HG02588 (cell line): ENCODE measurements at regions not wholly inside any gene's neighbourhood (a gene's known extent, or its start where the extent isn't known, plus 50 kb on each side); places are given as distances from the start of the nearest gene placed in this dataset.

Source experiments
- ATAC-seq: cut with Tn5 transposase; IDR thresholded peaks from one replicate; pipeline ENCODE4 v1.9.1; 2021; ENCODE audit warnings: mild to moderate bottlenecking, moderate library complexity; ENCODE audit not compliant: unreplicated experiment

DNA sequence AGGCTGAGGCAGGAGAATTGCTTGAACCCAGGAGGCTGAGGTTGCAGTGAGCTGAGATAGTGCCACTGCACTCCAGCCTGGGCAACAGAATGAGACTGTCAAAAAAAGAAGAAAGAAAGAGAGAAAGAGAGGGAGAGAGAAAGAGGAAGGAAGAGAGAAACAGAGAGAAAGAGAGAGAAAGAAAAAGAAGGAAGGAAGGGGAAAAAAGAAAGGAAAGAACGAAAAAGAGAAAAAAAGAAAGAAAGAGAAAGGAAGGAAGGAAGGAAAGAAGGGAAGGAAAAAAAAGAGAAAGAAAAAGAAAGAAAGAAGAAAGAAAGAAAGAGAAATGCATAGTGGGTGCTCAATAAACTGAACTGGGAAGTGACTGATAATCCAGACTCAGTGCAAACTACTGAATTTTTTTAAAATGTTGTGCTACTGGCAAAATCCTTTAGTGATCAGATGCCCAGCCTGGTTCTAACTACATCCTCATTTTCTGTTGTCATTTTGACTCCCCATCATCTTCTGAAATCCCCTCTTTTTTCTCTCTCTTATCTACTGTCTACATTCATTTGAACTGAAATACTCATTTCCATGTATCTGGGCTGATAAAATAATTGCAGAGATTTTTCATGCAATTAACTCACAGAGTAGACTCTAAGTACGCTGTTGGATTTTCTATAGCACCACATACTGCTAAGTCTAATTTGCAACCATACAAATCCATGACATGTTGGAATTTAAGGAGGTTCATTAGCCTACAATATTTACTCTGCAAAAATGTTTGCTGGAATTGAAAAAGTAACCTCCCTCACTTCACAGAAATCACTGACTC is 85.3 kb upstream of the HIVEP1 start:
- ATAC-seq, result no peak

DNA sequence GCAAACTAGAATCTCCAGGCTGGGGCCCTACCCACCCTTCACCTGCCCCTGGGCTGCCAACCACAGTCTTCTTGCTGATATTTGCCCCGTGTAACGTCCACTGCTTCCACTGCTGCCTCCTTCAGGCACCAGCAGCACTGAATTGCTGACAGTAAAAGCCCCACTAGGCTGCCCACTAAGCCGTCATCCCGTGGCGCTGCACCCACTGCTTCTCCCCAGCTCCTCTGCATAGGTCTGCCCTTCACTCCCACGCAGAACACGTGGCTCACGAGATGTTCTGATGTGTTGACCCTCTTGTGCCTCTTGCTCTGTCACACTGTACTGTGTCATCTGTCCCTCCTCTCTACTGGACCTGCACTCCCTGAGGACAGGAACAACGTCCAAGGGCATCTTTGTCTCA is 86.3 kb upstream of the HIVEP1 start:
- ATAC-seq, result no peak

DNA sequence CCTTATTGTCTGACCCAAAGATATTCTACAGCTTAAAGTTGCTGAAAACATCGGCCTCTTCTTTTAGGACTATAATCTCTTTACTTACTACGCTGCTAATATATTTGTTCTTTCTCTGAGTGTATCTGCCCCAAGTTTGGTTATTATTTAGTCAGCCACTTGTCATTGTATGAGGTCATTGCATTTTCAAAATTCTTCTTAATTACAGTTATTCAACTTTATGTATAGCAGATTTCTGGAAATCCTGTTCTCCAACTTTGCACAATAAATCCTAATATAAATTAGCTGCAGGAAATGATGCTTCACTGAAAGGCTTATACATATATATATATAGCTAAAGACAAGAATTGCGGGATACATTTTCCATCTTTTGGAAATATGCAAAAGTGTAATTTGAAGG is 88.5 kb upstream of the HIVEP1 start:
- no peak for ATAC-seq

DNA sequence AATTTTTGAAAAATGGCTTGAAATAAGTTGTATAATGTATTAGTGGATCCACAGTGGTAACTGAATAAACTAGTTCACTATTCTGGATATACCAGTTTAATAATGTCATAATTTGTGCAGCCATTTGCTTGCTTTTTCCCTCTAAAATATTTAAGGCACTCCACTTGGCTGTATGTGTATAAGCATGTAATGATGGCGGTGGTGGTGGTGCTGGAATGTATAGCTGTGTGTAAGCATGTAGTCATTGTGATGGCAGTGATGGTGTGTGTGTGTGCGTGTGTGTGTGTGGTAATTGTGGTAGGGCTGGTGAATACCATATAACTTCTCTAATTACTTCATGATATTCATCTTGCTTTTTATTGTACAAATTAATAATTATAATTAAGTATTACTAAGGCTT is 89.2 kb upstream of the HIVEP1 start:
- no peak for ATAC-seq

DNA sequence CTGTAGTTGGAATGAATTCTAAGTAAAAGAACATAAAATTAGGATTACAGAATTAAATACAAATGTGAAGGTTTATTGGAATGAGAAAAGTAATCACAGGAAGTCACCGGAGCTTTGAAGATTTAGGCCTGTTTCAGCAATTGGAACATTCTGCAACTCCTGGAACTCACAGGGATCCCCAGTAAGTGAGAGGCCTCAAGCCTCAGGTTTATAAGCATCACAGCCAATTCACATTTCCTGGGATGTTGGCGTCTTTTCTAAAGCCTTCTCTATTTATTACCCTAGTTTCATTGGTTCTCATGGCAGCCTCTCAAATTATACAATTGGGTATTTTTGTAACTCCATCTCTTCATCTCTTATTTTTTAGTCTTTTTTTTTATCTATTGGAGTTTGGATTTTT is 90.4 kb upstream of the HIVEP1 start:
- no peak for ATAC-seq

DNA sequence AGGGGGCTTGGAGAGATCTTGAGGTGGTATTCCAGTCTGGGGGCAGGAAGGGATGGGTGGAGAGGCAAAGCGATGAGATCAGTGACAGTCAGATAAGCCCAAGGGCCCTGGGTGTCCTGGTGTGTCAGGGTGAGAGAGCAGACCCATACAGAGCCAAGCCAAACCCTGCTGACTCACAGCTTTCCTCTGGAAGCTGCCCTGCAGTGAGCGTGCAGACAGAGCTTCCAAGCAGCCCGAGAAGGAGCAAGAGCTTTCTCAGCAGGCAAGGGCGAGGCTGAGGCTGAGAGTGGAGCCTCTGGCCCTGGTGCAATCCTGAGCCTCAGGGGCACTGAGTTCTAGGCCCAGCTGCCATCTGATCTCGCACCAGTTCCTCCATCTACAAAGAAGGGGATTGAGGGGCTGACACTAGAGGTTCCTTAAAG is 91.1 kb upstream of the HIVEP1 start:
- no peak for ATAC-seq

DNA sequence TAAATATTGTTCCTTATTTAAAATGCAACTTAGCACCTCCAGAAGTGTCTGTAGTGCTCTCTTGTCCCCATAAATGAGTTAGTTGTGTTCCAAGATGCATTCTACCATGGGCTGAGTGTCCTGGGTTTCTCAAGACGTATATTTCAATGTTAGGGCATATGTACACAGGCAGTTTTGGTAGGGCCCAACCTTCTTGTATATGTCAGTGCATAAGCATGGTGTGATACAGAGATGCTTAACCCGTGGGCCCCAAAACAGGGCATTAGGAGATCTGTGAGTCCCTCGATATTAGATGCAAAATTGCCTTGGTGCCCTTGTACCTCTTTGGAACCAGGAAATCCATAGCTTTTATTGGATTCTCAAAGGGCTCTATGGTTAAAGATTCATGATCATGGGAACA is 91.5 kb upstream of the HIVEP1 start:
- no peak for ATAC-seq

DNA sequence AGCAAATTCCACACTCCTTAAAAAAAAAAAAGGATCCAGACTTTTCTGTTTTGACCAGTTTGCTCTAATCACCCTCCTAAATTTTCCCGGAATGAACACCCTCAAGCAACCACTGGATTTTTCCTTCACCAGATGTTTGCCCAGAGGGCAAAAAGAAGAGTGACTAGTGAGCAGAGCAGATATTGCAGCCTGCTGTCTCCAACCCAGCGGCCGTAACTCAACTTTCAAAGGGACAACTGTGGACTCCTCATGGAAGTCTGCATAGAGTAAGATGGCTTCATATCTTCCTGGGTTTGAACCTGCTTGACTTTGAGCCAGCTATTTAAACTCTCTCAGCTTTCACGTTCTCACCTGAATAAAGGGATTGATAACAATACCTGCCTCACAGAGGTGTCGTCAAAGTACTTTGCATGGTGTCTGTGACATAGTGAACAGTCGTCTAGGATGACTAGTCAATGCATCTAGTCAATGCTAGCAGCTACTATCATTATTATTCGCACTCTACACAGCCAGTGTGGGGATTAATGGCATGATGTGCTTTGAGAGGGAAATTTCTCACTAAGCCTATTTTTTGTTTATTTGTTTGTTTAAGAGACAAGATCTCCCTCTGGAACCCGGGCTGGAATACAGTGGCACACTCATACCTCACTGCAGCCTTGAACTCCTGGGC is 92.2 kb upstream of the HIVEP1 start:
- no peak for ATAC-seq

DNA sequence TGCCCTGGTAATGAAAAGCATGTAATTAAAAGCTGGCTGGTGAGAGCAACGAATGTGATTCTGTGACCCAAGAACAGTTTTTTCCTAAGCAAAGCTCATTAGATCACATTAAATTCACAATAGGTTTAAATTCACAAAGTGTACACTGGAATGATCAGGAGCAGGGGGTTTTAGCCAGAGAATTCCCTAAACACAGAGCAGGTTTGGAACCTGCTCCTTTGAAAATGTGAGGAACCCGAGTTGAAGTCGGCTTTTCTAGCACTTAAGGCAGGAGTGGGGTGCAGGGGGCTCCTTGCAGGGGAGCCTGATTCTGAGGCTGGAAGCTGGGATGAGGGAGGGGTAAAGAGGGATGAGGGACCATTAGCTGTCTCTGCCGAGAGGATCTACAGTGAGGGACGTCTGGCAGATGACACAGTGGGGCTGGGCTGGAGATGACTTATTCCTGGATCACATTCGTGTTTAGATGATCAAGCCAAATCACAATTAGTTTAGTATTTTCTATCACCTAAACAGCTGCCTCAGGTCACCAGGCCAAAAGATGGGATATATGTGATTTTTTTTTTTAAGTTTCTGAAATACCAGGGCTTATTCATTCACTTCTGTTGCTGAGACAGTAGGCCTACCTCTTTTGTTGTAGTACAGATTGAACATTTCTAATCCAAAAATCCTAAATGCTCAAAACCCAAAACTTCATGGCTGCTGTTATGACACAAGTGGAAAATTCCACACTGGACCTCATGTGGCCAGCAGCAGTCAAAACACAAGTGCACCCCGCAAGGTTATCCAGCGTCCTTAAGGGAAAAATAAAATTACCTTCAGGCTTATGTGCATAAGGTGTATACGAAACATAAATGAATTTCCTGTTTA is 93.1 kb upstream of the HIVEP1 start:
- ATAC-seq, result no peak

DNA sequence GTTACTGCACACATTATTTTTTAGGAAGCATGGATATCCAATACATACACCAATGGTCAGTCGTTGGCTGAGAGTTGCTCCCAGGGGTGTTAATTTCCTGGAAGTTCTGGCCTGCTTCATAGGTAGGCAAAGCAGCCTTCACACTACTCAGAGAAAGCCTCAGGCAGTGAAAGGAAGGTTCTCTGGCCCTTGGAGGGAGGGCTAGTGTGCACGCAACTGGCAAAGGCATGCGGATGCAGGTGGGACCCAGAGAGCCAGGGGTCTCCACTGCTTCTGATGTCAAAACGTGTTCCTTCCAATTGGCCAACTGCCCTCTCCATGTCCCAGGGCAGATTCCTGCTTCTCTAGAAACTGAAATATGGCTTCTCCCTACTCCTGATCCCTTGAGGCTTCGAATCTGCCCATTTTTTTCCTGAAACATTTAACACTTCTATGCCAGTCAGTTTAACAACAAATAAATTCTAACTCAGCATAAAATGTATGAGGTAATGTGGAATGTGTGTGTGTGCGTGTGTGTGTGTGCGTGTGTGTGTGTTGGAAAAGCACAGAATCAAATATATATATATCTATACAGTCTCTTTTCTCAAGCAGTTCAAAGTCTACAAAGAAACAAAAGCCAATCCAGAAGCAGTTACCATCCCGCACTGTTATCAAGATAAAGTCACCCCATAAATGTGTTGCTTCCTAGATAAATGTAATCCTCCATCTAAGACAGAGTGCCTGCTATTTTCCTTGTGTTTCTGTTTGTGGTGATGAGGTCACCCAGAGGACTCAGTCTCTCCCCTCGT is 94.0 kb upstream of the HIVEP1 start:
- ATAC-seq, result no peak

DNA sequence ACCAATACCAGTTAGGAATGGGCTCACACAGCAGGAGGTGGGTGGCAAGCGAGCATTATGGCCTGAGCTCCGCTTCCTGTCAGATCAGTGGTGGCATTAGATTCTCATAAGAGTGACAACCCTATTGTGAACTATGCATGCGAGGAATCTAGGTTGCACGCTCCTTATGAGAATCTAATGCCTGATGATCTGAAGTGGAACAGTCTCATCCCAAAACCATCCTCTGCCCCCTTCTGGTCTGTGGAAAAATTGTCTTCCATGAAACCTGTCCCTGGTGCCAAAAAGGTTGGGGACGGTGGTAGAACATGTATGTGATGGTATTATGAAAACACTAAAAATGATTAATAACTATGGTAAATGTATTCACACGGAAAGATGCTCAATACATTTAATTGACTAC is 99.7 kb upstream of the HIVEP1 start:
- ATAC-seq, result no peak

DNA sequence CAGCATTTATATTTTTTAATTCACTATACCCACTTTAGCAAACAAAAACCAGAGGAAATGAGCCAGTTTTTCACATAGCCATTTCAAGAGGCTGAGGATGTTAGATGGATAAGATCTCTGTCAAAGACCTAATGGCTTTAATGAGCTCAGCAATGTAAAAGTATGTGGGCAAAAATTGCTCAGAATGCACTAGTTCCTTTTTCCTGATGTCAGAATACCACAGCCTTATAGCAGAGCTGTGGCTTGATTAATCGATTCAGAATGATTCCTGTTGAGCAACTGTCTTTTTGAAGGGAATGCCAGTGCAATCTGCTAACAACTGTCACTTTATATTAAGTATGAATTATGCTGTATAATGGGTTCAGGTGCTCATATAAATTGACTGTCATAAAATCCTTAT is 100.6 kb upstream of the HIVEP1 start:
- ATAC-seq, result no peak

DNA sequence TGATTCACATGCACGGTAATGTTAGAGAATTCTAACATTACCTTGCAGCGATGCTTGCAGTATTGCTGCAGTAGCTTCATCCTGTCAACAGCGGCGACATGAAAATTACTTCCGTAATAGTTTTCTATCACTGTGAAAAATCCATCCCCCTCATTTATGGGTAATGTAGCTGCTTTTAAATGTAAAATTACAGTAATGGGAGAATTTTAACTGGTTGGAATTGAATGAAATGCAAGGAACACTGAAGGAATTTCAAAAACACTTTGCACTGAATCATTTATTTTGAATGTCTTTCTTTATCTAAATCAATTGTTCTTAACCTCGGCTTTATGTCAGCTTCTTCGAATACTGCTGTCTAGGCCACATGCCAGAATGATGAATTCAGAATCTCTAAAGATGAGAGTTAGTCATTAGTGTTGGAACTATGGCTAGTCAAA is 102.4 kb upstream of the HIVEP1 start:
- no peak for ATAC-seq

DNA sequence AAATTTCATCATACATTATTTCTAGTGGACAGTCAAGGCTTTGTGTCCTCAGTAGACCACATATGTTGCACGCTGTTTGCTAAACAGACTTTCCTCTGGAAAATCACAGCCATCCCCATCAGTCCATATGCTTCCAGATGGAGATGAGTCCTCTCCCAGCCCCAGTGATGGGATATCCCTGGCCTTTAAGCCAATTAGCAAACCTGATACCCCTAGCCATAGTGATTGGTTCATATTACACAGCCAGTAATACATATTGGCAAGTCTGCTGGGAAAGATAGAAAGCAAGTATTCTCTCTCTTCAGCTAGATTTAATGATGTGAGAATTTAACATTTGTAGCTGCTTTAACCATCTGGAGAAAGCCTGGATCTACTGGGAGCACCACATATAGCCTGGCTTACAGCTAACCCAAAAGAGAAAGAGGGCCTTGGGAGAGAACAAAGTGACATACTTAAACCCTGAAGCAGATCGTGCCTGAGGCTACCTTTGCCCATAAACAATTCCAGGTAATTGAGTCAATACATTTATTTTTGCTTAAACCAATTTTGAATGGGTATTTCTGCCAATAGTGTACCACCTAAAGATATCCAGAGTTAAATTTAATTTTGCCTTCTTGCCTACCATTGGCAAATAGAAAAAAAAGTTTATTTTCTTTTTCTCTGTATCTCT is 103.5 kb upstream of the HIVEP1 start:
- ATAC-seq, result no peak

DNA sequence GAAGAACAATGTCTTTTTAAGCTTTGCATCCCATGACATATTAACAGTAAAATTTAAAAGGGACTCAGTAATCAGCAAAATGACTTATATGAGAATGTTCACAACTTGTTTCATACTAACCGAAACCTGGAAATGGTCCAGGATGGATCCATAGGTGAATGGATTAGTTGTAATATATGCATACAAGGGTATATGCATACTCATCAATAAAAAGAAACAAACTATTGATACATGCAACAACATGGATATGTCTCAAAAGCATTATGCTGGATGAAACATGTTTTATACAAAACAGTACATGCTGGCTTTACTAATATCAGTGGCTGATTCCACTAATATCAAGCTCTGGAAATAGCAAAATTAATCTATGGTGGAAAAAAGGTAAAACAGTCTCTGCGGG is 108.5 kb upstream of the HIVEP1 start:
- no peak for ATAC-seq

DNA sequence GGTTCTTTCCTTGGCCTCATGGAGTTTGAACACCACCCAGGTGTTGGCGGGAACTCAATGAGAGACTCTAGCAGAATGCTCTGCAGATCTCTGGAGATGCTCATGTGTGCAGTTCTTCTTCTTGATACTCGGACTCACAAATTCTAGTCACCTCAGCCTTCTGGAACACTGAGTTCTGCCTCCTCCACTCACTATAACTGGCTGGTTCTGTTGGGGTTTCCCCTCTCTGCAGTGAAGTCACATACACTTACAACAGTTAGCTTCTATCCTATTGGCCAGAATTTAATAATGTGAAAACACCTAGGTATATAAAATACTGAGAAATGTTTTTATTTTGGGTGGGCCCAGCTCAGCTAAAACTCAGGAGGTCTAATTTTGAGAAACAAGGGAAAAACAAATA is 109.6 kb upstream of the HIVEP1 start:
- ATAC-seq, result no peak

DNA sequence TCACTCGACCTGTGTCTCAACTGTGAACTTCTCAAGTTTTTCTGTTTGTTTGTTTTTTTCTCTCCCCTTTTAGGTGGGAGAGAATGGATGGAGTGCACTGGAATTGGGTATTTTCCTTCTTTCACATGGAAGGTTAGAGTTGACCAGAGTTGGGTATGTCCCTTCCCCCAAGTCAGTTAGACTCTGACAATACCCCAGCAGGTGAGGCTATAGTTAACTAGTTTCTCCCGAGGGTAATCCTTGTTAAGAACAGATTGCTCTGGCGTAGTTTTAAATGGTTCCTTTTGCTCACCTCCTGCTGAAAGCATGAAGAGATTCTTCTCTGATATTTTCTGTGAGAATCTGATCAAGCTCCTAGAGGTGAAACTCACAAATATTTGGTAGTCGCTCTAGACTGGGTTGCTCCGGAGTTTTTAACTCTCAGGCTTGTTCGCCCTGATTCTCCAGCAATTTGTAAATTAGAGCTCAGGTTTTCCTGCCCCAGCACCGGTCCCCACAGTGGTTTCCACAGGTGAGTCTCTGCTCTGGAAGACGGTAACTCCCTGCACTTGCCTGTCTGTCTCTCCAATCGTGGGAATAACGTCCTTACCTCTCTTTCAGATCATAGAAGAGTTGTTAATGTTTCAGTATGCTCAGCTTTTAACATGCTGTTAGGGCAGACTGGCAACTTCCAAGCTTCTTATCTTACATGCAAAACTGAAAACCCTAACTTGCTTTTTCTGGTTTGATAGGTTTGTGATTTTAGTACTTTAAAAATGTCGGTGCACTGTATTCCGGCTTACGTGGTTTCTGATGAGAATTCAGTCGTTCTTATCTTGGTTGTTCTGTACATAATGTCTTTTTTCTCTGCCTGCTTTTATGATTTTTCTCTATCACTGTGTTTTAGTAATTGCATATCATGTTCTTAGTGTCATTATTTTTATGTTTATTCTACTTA is 111.2 kb upstream of the HIVEP1 start:
- ATAC-seq, result no peak

DNA sequence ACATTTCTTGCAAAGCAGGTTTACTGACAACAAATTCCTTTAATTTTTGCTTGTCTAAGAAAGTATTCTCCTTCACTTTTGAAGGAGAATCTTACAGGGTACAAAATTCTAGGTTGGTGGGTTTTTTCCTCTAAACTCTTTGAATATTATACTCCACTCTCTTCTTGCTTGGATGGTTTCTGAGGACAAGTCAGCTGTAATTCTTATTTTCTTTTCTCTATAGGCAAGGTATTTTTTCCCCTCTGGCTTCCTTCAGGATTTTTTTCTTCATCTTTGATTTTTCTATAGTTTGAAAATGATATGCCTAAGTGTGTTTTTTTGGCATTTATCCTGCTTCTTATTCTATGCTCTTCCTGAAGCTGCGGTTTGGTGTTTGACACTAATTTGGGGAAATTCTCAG is 112.5 kb upstream of the HIVEP1 start:
- ATAC-seq, result no peak

DNA sequence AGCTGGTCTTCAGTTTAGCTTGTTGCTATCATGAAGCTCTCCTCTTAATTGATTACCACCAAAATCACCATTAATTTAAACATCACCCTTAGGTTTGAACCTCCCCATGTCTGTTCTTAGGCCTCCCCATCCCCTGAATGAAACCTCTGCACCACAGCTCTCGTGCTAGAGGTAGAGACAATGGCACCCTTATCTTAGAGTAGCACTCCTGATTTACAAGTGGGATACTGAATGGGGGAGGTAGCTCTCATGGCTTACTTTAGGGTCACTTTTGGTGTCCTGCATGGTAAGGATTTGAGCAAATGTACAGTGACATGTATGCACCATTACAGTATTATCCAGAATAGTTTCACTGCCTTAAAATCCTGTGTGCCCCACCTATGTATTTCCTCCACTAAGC is 115.6 kb upstream of the ADTRP start:
- no peak for ATAC-seq
